Right ventricle myocardium inferior (tissue), 1 donor: ENCODE measurements at regions not wholly inside any gene's neighbourhood (a gene's known extent, or its start where the extent isn't known, plus 50 kb on each side); places are given as distances from the start of the nearest gene placed in this dataset.

ENCODE experiments used
- ATAC-seq: fragments of 200-7000 bp; cut with Tn5 transposase; one replicate; pipeline ENCODE4 v1.9.1; 2020; ENCODE audit warnings: mild to moderate bottlenecking, moderate library complexity
- DNase-seq: peaks from one replicate; pipeline ENCODE4 v3.0.0; 2021; ENCODE audit errors: missing footprints
- intact Hi-C: fragments of 100-400 bp; cut with DNase I; formaldehyde crosslinking; loops from one replicate; pipeline ENCODE4 v1.11.0; 2022
- donor health status: DM: no; HTN: yes; CAD: no; lungs with severe emphysema.

DNA sequence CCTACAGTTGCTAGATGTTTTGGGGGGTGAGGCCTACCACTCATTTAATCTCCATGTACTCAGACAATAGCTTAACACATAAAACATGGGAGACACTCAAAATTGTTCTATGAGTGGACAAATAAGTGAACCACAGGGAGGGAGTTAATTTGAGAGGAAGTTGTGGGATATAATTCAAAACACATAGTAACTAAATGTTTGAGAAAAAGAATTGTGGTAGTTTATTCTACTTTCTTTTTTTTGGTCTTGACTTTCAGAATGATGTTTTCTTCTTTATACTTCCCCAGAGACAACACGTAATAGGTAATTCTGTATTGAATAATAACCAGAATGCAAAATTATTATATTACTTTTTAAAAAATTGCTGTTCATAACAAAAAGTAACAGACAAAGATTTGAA, 453.8 kb downstream of the RFPL4B start:
- intact Hi-C loops = no loop called here
- DNase-seq (no peak), ATAC-seq (no peak)

DNA sequence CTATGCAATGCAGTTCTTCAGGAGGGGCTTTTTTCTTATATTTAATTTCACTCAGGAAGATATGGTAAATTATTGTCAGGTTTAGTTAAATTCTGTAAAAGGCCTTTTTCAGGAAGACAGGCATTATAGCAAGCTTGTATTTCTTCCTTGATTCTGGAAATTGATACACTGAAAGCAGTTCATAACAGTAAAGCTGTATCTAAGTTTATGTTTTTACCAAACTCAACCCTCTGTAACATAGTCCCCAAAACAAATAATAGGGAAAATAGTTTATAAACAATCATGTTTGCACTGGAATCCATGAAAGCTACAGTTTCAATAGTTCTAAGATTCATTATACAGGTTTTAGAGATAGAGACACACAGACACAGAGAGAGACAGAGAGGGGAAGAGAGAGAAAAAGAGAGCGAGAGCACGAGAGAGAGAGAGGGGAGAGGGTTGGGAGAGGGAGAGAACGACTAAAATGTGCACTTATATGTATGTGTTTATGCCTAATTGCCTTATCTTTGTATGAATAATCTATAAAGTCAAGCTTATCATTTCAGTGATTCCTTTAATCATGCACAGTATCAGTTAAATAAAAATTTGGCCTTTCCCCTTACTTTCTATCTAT, 454.4 kb downstream of the RFPL4B start:
- intact Hi-C loops = no loop called here
- DNase-seq (no peak), ATAC-seq (no peak)

DNA sequence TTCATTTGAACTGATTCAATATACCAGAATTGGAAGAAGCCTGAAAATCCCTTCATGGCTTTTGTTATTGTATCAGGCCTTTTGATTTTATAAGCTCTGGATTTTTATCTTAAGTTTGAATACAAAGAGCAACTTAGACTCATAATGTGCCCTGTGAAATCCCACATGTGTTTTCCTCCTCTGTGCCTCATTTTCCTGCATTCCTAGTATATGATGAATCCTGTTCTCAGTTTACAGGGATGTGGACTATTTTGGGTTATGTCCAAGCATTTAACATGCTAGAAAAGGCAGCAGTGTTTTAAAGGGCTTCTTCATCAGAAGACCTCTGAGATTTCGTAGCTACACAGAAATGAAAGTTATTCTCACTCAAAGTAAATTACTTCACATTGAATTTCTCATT, 455.0 kb downstream of the RFPL4B start:
- ATAC-seq = no peak
- intact Hi-C loops = no loop called here

DNA sequence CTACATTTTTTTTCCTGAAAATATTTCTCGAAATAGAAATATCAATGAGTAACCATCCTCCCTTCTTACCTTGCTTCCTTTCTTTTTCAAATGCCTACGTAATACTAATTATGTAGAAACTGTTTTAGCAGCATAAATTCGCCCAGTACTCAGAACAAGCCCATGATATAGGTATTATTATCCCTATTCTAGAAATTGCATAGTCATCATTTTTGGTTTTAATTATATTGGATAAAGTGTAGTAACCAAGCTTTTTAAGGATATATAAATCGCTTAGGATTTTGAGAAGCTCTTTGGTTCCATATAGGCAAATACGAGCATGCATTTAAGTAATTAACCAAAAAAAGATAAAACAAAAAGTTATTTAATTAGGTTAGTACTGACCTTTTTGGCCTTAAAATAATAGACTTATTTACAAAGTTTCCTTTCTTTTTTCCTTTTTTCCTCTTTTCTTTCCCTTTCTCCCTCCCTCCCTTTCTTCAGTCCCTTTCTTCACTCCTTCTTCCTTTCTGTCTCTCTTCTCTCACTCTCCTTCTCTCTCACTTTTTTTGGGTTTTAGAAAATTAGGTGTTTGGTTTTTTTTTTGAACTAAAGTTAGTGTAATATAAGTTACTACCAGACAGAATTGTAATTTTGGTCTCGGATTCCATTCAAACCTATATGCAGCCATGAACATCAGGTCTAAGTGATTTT, 457.7 kb downstream of the RFPL4B start:
- DNase-seq (no peak), ATAC-seq (no peak)
- intact Hi-C loops = no loop called here

More for the DNA sequence above, 455.0 kb downstream of the RFPL4B start:
- DNase-seq = no peak

DNA sequence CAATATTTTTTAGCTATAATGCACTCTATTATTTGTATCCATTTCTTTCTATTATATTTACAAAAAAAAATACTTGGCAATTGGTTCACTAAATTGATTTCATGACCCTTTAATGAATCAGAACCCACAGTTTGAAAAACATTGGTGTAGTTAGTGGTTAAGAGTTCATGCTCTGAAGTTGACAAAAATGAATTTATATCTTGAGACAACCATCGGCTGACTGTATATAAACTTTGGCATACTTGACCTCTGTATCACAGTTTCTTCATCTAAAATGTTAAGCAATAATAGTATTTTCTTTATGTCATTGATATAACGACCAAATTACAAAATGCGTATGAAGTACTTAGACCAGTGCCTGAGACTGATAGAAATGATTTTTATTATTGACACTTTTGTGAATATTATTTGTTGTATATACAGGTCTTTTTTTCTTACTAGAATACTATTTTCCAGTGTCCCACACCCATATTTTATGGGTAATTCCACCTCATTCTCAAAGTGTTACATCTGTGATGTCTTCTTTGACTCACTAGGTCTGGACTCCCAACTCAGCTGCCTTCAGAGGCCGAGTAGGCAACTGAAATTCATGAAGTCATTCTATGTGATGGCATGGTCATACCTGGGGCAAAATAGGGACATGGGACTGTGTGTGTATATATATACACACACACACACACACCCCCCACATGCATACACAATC, 459.2 kb downstream of the RFPL4B start:
- no peak for ATAC-seq
- DNase-seq = no peak
- intact Hi-C loops = no loop called here

DNA sequence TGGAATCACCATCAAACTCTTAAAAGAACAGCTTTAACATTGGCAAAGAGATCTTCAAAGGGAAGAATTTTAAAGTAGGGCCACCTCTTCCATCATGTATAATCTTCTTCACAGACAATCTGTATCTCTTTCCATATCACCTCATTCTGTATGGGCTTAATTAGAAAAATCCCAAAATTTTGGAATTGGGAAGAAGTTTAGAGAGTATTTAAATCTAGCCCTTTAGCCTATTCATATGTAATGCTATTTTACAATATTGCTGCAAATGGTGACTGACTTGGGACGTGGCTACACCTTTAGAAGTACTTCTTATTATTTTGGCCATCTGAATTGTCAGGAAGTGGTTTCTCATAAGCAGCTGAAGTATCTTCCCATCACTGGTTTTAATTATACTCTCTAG, 474.3 kb downstream of the RFPL4B start:
- no peak for DNase-seq
- intact Hi-C loops = no loop called here

GRCh38 chr6:112822769-112823168, 475.6 kb downstream of the RFPL4B start:
- DNase-seq (no peak), ATAC-seq (no peak)
- intact Hi-C loops = no loop called here

More for the DNA sequence above, 474.3 kb downstream of the RFPL4B start:
- no peak for ATAC-seq

DNA sequence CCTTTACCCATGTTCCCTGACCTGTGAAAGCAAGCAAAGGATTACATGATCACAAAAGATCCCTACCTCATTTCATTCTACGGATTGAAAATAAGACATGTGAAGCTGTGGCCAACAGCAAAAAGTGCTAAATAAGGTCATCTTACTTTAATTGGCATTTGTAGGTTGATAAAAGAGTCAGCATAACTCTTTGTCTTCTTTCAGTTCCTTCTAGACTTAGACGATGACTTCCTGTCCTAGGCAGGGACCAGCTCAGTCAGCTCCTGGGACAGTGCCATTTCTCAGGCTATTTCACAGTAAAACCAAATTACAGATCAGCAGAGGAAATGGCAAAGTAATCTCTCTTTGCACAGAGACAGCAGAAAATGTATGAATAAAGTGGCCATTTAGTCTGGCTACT, 480.7 kb downstream of the RFPL4B start:
- intact Hi-C loops = no loop called here
- peak; percentile 44 for ATAC-seq
- no peak for DNase-seq

DNA sequence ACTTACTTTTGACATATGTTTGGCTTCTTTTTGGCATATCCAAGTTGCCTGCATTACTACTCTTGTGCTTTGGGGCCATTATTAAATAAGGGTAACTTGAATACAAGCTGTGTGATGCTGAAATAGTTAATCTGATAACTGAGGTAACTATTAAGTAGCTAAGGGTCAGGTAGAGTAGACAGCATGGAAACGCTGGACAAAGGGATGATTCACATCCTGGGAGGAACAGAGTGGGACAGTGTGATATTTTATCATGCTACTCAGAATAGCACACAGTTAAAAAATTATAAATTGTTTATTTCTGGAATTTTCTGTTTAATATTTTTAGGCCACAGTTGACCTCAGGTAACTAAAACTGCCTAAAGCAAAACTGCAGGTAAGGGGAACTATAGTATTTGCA, 483.9 kb downstream of the RFPL4B start:
- intact Hi-C loops = no loop called here
- no peak for DNase-seq
- ATAC-seq = no peak

GRCh38 chr6:112833581-112834131, 486.5 kb downstream of the RFPL4B start:
- intact Hi-C loops = no loop called here
- DNase-seq = no peak
- ATAC-seq = peak; percentile 64

- no peak for ATAC-seq
- no peak for DNase-seq
- intact Hi-C loops = no loop called here
Measured at GRCh38 chr6:112835078-112835477, 487.9 kb downstream of the RFPL4B start.

DNA sequence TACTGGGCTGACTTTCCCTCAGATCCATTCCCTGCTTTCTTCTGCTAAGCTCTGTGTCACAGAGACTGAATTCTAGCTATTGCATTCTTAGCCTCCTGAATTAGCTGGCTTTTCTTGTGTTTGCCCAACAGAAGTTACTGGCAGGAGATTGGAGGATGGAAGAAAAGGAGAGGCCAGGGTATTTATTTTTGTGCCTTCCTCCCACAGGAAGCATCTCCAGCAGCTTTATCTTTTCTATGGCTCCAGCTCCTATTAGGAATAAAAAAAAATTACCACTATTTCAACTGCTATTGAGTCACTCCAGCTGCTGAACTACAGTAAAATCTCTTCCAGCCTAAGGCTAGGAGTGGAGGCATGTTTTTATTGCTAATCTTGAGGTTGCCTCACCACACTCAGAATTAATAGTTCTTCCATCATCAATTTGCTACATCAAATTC, 492.4 kb downstream of the RFPL4B start:
- intact Hi-C loops = no loop called here
- DNase-seq (no peak), ATAC-seq (peak; percentile 84)

- DNase-seq = no peak
- intact Hi-C loops = no loop called here
- no peak for ATAC-seq
Measured at GRCh38 chr6:112841553-112842329, 494.6 kb downstream of the RFPL4B start.

DNA sequence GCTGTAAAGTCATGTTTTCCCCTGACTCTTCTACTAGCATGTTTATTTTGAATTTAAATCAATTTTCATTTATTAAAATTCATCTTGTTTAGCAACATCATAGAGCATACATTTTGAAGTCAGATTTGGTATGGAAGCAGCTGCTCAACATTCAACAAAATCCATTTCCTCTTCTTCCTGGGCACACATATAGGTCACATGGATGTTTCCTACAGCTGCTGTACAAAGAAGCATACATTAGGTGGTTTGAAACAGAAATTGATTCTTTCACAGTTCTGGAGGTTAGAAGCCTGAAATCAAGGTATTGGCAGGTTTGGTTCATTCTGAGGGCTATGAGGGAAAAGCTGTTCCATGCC, 495.2 kb downstream of the RFPL4B start:
- intact Hi-C loops = no loop called here
- DNase-seq (no peak), ATAC-seq (no peak)

DNA sequence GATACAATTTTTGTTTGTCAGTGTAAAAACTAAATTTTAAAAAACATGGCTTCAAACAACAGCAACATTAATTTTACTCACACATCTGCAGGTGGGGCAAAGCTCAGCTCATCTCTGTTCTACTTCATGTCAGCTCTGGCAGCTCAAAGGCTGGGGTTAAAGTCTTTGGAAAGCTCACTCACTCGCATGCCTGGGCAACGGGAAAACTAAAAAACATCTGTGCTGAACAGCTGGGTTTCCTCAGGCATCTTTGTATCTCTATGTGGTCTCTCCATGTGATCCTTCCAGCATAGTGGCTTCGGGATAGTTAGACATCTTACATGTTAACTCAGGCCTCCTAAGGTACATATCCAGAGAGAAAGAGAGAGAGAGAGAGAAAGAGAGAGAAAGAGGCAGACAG, 499.6 kb downstream of the RFPL4B start:
- no peak for ATAC-seq
- intact Hi-C loops = no loop called here
- DNase-seq = no peak

GRCh38 chr6:112851146-112851545, 504.0 kb downstream of the RFPL4B start:
- intact Hi-C loops = no loop called here
- DNase-seq (no peak), ATAC-seq (no peak)

GRCh38 chr6:112853162-112853561, 506.0 kb downstream of the RFPL4B start:
- intact Hi-C loops = no loop called here
- DNase-seq = no peak
- ATAC-seq = no peak

GRCh38 chr6:112863753-112864152, 516.6 kb downstream of the RFPL4B start:
- DNase-seq = no peak
- intact Hi-C loops = no loop called here
- no peak for ATAC-seq

DNA sequence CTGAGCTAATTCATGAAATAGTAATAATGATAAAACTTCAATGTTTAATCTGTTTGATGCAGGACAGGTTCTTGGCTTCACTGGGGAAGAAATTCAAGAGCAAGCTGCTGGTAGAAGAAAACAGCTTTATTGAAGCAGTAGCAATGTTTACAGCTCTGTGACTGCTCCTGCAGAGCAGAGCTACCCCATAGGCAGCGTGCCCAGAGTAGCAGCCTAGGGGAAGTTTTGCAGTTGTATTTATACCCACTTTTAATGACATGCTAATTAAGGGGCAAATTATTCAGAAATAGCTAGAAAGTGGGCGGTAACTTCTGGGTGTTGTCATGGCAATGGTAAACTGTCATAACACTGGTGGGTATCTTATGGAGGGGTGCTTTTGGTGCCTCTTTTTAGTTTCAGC, 518.0 kb downstream of the RFPL4B start:
- no peak for ATAC-seq
- no peak for DNase-seq
- intact Hi-C loops = no loop called here
